SK-MEL-5 (cell line): ENCODE measurements at regions not wholly inside any gene's neighbourhood (a gene's known extent, or its start where the extent isn't known, plus 50 kb on each side); places are given as distances from the start of the nearest gene placed in this dataset.
"Not testable (repeated sequence)": the region's sequence is repeated elsewhere in the genome, so short reads cannot be mapped to it uniquely, and the experiment has no call there.

Source experiments
- DNase-seq: peaks from one replicate; pipeline ENCODE4 v3.0.0-alpha.2; 2016; ENCODE audit warnings: low read depth, low spot score
- in situ Hi-C: cut with HindIII; loops from 2 replicates; pipeline ENCODE4 v1.10.0; 2016; ENCODE audit warnings: low sequenced_read_pairs, high pct_unique_total_duplicates, low pct_unique_long_range_greater_than_20kb

DNA sequence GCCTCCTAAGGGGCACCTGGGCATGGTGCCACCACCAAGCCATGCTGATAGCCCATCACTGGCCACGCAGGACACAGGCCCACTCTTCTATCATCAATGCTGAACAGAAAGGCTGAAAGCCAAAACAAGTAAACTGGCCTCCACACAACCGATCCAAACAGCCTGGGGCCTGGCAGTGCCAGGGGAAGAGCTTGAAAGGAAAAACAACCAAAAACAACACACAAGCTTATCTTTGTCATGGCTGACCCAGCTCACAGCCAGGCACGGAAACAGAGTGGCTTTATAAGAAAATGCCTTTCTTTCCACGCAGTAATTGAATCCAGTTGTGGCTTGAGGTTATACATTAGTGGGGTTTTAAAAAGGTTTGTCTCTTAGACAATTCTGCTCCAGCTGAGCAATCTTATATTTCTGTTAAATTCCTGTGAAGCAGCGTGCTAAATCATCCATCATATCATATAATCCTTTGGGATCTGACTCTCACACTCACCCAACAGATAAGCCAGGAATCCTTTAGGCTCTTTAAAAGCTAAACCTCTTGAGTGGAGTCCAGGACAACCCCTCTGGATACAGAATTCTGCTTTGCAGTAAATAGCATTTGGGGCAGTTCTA, 65.4 kb upstream of the SLC22A16 start:
- in situ Hi-C loops = no loop called here
- peak; percentile 73 for DNase-seq

DNA sequence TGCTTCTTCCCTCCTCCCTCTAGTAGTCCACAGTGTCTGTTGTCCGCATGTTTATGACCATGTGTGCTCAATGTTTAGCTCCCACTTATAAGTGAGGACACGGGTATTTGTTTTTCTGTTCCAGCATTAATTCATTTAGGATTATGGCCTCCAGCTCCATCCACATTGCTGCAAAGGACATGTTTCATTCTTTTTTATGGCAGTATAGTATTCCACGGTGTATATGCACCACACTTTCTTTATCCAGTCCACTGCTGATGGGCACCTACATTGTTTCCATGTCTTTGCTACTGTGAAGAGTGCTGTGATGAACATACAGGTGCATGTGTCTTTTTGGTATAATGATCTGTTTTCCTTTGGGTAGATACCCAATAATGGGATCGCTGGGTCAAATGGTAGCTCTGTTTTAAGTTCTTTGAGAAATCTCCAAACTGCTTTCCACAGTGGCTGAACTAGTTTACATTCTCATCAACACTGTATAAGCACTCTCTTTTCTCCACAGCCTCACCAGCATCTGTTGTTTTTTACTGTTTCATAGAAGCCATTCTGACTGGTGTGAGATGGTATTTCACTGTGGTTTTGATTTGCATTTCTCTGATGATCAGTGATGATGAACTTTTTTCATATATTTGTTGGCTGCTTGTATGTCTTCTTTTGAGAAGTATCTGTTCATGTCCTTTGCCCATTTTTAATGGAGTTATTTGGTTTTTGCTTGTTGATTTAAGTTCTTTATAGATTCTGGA, 63.0 kb upstream of the SLC22A16 start:
- in situ Hi-C loops = loop anchor here (10.0 kb wide), 2 partner anchors 135 to 335 kb away; partner anchors contain the start of gene AMD1
- not testable (repeated sequence) for DNase-seq

DNA sequence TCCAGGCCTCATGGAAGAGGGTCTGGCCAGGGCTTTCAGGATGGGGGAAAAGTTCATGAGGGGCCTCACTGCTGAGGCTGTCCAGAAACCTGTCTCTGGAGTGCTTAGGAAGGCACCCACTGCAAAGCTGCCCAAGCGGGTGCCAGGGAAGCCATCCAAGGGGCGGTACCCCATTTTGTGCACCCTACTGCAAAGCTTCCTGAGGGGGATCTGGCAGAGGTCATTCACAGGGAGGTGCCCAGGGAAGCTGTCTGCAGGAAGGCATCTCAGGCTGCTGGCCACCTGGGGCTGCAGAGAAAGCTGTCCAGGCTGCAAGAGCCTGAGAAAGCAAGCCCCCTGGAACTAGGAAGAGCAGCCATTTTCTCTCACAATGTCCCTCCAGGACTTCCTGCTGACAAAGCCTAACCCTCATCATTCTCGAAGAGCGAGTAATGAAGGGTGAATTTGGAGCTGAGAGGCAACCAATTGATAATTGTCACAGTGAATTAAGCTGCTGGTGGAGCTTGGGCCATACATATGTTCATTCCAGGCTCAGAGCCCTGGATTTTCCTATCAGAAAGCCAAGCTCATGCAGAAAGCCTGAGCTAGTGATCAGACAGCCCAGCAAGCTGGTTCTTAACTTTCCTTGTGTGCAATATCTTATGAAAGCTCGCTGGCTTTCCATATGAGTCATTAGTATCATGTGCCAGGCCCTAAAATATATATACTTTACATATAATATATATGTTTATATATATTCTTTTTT, 62.2 kb upstream of the SLC22A16 start:
- DNase-seq = no peak
- in situ Hi-C loops = loop anchor here (10.0 kb wide), 2 partner anchors 136 to 336 kb away; partner anchors contain the start of gene AMD1

DNA sequence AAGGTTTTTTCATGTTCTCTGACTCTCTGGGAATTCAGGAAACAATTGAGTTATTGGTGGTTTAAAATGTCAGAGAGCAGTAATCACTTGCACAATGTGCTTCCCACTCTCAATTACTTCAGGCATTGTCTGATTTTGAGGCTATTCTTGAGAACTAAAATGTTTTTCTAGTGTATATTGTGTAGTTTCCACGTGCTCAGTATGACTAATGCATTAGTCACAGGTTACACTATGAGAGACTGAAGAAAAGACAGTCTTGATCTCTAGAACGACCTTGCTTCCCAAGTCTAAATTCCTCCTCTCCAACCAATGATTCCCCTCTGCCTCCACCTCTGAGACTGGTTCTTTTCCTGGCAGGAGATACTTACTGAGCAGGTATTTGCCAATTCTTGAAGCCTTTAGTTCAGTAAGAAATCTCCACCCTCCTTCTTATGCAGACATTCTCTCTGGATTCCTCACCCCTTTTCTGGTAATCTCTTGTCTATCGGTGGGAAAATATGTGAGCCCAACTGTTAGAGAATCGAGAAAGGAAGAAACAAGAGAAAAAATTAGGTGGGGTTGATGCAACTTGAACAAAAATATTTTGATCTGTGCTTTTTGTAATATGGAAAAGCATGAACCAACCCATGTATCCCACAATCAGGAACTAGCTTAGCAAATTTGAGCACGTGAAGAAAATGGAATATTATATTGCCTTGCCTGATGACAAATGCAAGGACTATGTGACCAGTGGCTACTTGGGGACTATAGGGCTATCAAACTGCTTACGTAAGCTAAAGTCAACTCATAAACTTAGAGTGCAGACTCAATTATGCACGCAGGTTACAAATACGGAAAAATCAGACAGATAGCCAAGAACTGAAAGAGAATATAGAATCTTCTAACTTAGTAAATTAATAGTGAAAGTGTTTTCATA, 61.1 kb upstream of the SLC22A16 start:
- DNase-seq = peak; percentile 94
- in situ Hi-C loops = loop anchor here (10.0 kb wide), 2 partner anchors 137 to 337 kb away; partner anchors contain the start of gene AMD1

DNA sequence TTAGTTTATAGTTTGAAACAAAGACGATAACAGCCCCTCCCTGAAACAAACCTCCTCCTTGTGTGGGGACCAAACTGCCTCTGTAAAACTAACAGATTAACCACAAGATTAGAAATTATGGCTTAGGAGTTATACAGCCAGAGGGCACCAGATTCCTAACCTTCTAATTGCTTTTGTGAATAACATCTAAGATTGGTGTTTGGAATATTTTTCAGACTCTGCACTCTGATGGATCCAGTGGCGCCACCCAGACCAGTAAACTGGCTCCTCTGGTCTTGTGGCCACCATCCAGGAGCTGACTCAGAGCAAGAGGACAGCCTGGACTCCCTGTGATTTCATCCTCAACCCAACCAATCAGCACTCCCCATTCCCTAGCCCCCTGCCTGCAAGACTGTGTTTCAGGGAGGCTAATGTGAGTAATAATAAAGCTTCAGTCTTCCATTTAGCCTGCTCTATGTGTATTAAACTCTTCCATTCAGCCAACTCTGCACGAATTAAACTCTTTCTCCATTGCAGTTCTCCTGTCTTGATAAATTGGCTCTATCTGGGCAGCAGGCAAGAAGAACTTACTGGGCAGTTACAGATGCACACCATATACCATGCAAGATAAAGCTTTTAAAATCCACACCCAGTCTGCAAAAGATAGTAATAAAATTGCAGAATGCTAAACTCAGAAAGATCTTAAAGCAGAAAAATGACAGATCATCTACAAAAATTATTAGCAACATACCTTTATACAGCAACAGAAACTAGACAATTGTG, 58.5 kb upstream of the SLC22A16 start:
- in situ Hi-C loops = loop anchor here (10.0 kb wide), 2 partner anchors 140 to 340 kb away; partner anchors contain the start of gene AMD1
- no peak for DNase-seq

DNA sequence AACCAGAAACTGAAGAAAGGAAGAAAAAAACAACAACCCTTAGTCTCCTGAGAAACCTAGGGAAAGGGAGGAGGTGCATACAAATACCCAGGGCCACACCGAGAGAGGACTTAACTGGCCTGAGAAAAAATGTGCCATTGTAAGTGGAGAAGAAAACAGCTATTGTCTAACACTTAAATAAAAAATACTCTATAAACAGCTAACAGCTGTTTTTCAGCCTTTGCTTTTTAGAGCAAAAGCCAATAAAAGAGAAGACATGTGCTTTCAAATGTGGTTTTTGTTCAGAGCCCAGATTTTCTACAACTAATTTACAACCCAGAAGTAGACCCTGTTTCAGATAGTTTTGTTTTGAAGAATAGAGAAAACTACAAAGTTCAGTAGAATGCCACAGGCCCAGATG, 56.0 kb upstream of the SLC22A16 start:
- in situ Hi-C loops = loop anchor here (10.0 kb wide), 2 partner anchors 142 to 342 kb away; partner anchors contain the start of gene AMD1
- peak; percentile 89 for DNase-seq

DNA sequence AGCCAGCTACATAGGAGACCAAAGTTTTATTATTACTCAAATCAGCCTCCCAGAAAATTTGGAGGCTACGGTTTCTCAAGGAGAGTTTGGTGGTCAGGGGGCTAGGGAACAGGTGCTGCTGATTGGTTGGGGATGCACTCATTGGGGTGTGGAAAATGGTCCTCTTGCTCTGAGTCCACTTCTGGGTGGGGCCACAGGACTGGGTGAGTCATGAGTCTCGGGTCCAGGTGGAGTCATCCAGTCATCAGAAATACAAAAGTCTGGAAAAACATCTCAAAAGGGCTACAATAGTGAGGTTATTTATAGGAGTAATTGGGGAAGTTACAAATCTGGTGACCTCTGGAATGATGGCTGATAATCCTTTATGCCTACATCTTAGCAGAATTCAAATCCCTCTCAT, 54.3 kb upstream of the SLC22A16 start:
- in situ Hi-C loops = loop anchor here (10.0 kb wide), 2 partner anchors 144 to 344 kb away; partner anchors contain the start of gene AMD1
- no peak for DNase-seq

DNA sequence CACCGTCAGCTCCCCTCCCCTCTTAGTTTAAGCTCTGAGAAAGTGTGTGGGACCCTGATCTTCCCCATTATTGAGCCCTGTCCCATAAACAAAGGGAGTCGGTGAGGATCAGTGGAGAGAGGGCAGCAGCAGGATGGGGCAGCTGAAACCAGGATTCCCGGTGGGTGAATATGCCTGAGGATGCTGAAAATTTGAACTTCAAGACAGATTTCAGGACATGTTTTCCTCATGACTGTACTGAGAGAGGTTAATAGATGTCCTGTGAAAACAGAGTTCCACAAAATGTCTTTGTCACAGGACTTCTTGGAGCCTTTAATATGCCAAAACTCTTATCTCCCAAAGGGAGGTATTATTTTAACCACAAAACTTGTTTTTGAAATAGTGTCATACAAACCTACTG, 53.5 kb upstream of the SLC22A16 start:
- in situ Hi-C loops = loop anchor here (10.0 kb wide), 2 partner anchors 145 to 345 kb away; partner anchors contain the start of gene AMD1
- DNase-seq = no peak

DNA sequence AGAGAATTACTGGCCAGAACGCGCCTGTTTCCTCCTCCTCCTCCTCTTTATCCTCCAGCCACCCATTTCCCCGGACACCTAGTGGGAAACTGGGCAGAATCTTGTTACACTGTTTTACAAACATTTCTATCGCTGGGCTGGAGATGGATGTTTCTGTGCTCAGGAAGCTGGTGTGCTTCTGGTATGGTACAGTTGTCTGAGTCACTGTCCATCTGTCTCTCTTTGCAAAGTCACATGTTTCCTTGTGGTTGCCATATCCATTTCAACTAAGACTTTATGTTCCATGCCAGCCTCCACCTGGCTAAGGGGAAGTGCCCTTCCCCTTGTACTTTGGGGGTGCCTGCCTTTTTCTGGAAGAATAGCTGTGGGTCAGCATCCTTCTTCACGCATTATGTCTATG, 52.9 kb upstream of the SLC22A16 start:
- in situ Hi-C loops = no loop called here
- DNase-seq = no peak

DNA sequence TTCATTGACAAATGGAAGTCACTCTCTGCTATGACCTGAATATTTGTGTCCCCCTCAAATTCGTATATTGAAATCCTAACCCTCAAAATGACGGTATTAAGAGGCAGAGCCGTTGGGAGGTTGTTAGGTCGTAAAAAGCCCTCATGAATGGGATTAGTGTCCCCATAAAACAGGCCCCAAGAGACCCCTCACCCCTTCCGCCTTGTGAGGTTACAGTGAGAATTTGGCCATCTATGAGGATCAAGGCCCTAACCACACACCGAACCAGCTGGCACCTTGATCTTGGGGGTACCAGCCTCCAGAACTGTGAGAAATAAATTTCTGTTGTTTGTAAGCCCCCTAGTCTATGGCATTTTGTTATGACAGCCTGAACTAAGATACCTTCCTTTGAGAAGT, 52.5 kb upstream of the SLC22A16 start:
- no peak for DNase-seq
- in situ Hi-C loops = no loop called here

DNA sequence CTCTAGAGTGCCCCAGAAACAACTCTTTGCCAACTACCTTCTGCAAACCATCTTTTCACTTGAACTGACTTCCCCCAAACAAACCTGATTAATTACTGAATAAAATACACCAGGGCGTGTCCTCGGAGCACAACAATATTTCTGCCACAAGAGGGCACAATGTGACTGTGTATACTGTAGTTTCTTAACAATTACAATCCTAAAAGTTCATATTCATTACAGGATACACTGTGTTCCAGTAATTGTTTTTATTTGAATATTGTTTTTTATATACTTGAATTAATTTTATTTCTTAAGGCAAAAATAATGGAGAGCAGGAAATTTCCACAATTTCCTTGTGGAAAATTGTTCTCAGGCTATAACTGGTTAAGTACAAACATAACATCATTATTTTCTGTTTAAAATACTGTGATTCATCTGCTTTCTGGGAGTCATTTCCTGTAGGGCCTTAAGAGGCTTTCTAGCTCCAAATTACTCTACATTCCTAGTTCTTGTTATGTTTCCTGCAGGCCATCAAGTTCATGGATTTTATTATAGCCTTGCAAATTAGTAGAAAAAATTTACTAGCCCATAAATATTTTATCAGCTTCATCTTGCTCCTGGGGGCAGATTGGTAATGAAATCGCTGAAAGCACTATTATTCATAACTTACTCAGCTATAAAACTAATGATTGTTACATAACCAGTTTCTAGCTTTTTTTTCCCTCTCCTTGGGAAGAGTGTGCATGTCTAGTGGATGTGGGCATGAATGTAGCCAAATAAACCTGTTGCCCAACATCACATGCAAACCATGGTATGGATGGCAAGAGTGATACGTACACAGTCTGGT, 51.9 kb upstream of the SLC22A16 start:
- in situ Hi-C loops = no loop called here
- DNase-seq = peak; percentile 74

DNA sequence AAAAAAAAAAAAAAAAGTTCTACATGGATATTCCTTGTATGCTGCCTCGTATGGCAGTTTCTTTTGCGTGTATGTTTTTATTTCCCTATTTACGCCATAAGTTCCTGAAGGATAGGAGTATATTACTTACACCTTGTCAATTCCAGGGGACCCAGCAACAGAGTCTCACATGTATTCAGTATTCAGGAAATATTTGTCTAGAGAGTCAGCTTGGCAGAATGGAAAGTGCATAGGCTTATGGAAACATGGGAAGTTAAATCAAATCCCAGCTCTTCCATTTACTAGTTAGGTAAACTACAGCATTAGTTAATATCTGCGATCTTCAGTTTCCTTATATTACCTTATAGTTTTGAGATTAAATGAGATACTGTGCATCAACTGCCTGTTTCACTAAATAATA, 51.1 kb upstream of the SLC22A16 start:
- no peak for DNase-seq
- in situ Hi-C loops = no loop called here

DNA sequence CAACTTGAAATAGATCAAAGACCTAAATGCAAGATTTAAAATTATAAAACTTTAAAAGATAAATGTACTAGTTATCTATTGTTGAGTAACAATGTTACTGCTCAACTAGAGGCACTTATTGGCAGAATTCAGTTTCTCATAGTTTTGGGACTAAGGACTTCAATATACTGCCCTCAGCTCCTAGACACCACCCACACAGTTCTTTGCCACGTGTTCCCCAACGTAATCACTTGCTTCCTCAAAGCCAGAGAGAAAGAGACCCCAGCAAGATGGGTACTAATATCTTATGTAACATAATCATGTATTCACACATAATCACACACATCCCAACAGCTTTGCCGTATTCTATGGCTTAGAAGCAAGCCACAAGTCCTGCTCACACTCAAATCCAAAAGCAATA, 50.3 kb upstream of the SLC22A16 start:
- in situ Hi-C loops = no loop called here
- DNase-seq = no peak
